ENCODE measurements at regions not wholly inside any gene's neighbourhood (a gene's known extent, or its start where the extent isn't known, plus 50 kb on each side); places are given as distances from the start of the nearest gene placed in this dataset.

DNA sequence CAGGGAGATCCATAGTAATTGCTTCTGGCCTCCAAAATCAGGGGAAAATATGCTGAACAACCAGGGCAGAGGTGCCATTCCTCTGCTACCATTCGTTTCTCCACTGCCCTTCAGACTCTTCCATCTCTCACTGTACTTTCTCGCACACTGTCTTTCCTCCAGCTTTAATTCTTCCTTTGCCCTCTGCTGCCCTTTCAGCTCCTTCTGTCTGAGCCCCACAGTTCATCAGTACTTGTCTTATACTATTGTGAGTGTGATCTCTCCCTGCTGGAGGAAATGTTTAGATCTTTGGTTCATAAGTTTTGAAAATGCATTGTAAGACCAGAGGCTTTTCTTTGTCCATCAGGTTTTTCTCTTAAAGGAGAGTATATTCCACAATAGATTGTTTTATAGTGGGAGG is 184.9 kb upstream of the DTNA start:
- ChIA-PET RAD21 (ENCODE audit: unreplicated experiment) (interaction anchor here (1.1 kb wide), 2 partner anchors 16 to 201 kb away, joined by 3 read pairs; no protein-coding TSS in a partner anchor), CTCF (no interaction called here), POLR2A (interaction anchor here (0.6 to 2.1 kb wide), 2 partner anchors 18 to 30 kb away, joined by 5 to 6 read pairs; no protein-coding TSS in a partner anchor), SMC1A (ENCODE audit: uncharacterized antibody, unreplicated experiment) (no interaction called here)
- Histone ChIP-seq H3K4me2 (ENCODE audit: control insufficient read depth, insufficient read depth) (no peak overlapping the region), H3K9me3 (replicated peaks; ENCODE audit: control insufficient read depth, insufficient read depth, low read length) (no peaks in the 10 kb centered on the region), H3K36me3 (ENCODE audit: control insufficient read depth in 2 of 2, insufficient read depth in 2 of 2, low read length in 1 of 2) (no peaks in the 10 kb centered on the region), H3K27ac (ENCODE audit: control insufficient read depth, insufficient read depth) (no peak overlapping the region), H3K4me3 (no peak overlapping the region), H4K20me1 (ENCODE audit: control insufficient read depth, insufficient read depth) (no peaks in the 10 kb centered on the region), H3K4me1 (ENCODE audit: control insufficient read depth, insufficient read depth, low read length) (no peaks in the 10 kb centered on the region), H3K79me2 (ENCODE audit: control insufficient read depth, insufficient read depth, low read length) (no peaks in the 10 kb centered on the region), H3K27me3 (replicated peaks in 1 of 2; ENCODE audit: control insufficient read depth in 2 of 2, insufficient read depth in 2 of 2, low read length in 1 of 2) (no peaks in the 10 kb centered on the region), H2AFZ (ENCODE audit: control insufficient read depth, low read depth, low read length) (no peak overlapping the region), H3K9ac (ENCODE audit: control insufficient read depth, insufficient read depth, low read length) (no peak overlapping the region)
- intact Hi-C loops (cut with micrococcal nuclease; ENCODE audit: unreplicated experiment) = no loop called here
- no TSS peak for BruUV-seq (replicated peaks)
- ATAC-seq (no peak), FAIRE-seq (no peak), DNase-seq (ENCODE audit: low read depth, low spot score) (no peak)
- in situ Hi-C loops (cut with MboI) = no loop called here
- TF ChIP-seq POU2F2 (IDR thresholded peaks at IDR 0.05; ENCODE audit: borderline replicate concordance, low read depth, low read length) (no peak), ZNF622 (IDR thresholded peaks at IDR 0.05) (no peak), RB1 (IDR thresholded peaks at IDR 0.05; ENCODE audit: borderline replicate concordance) (no peak), NRF1 (conservative IDR thresholded peaks at IDR 0.05; ENCODE audit: low read depth, low read length) (no peak), KDM1A (IDR thresholded peaks at IDR 0.05; ENCODE audit: borderline replicate concordance) (no peak), CEBPB (IDR thresholded peaks at IDR 0.05; ENCODE audit: borderline replicate concordance in 1 of 2, low read depth in 2 of 2, low read length in 2 of 2) (no peak), ZNF24 (IDR thresholded peaks at IDR 0.05) (no peak), SPI1 (IDR thresholded peaks at IDR 0.05; ENCODE audit: borderline replicate concordance, insufficient read depth, low read depth, low read length) (no peak), NR2F1 (conservative IDR thresholded peaks at IDR 0.05) (no peak), RCOR1 (conservative IDR thresholded peaks at IDR 0.05; ENCODE audit: low read depth, low read length) (no peak), KAT2A (conservative IDR thresholded peaks at IDR 0.05; ENCODE audit: control insufficient read depth, low read depth, low read length) (no peak), YY1 (IDR thresholded peaks at IDR 0.05; ENCODE audit: low read depth, low read length) (no peak), ZBED1 (IDR thresholded peaks at IDR 0.05; ENCODE audit: borderline replicate concordance) (no peak), NR2C1 (IDR thresholded peaks at IDR 0.05) (no peak), SREBF1 (IDR thresholded peaks at IDR 0.05; ENCODE audit: low read length) (no peak)
- 0% methylated on average over 2 of the region's 2 CpGs for WGBS (ENCODE audit: insufficient coverage, insufficient replicate concordance, low lambda C conversion rate, missing lambda C conversion rate)

Data from GM12878 (cell line).